Tibial nerve (tissue), 4 donors: ENCODE measurements at regions not wholly inside any gene's neighbourhood (a gene's known extent, or its start where the extent isn't known, plus 50 kb on each side); places are given as distances from the start of the nearest gene placed in this dataset.

Experiments used
- DNase-seq, 2 donors: peaks; one replicate each; pipeline ENCODE4 v3.0.0-alpha.2; 2019; ENCODE audit warnings: low spot score in 2 of 2
- H3K27ac ChIP-seq, 4 donors: fragments of 200-600 bp; sonication (generic) in 3 of 4; one replicate each; pipeline ENCODE4 v1.5.1; 2017 to 2019; ENCODE audit warnings: mild to moderate bottlenecking in 1 of 4
- H3K27me3 ChIP-seq, 2 donors: fragments of 200-600 bp; sonication (generic) in 1 of 2; one replicate each; pipeline versions ENCODE4 v1.5.1 to v1.6.0; 2017 to 2019
- H3K36me3 ChIP-seq, 3 donors: fragments of 200-600 bp; sonication (generic); one replicate each; pipeline ENCODE4 v1.5.1; 2018 to 2019
- H3K4me1 ChIP-seq, 4 donors: fragments of 200-600 bp; sonication (generic) in 3 of 4; one replicate each; pipeline ENCODE4 v1.5.1; 2017 to 2019
- H3K4me3 ChIP-seq, 4 donors: fragments of 200-600 bp; sonication (generic) in 3 of 4; one replicate each; pipeline ENCODE4 v1.5.1; 2017 to 2019; ENCODE audit warnings: mild to moderate bottlenecking in 1 of 4, moderate library complexity in 1 of 4
- H3K9me3 ChIP-seq, 4 donors: fragments of 200-600 bp; sonication (generic) in 3 of 4; one replicate each; pipeline ENCODE4 v1.5.1; 2017 to 2019
- CTCF ChIP-seq, 5 experiments: fragments of 200-600 bp in 3 of 5; fragments of 450-650 bp in 2 of 5; sonication (generic) in 3 of 5; IDR thresholded peaks; one replicate each; pipeline ENCODE4 v1.5.1; 2016 to 2019; ENCODE audit warnings: antibody characterized with exemption in 5 of 5, mild to moderate bottlenecking in 3 of 5, moderate library complexity in 2 of 5
- EP300 ChIP-seq, 2 donors: sonication (generic); formaldehyde crosslinking; IDR thresholded peaks; one replicate each; pipeline ENCODE4 v1.6.1; 2017; ENCODE audit warnings: antibody characterized with exemption in 2 of 2, mild to moderate bottlenecking in 1 of 2
- POLR2A ChIP-seq, 2 donors: fragments of 450-650 bp; IDR thresholded peaks; one replicate each; pipeline ENCODE4 v1.6.1; 2017; ENCODE audit warnings: antibody characterized with exemption in 2 of 2, mild to moderate bottlenecking in 2 of 2, moderate library complexity in 2 of 2
- WGBS, 2 donors: methylation state at CpG; one replicate each; pipeline ENCODE4 v1.1.5; 2018; 5-methylcytosine and 5-hydroxymethylcytosine counted together

- H3K9me3 ChIP-seq = no peaks in the 10 kb centered on the region
- no peaks in the 10 kb centered on the region for H3K36me3 ChIP-seq
- no peaks in the 10 kb centered on the region for H3K4me1 ChIP-seq
- 18 to 34% methylated on average over 3 of the region's 3 CpGs for WGBS, 2 donors
- DNase-seq = no peak
- H3K27ac ChIP-seq = no peak overlapping the region
- H3K4me3 ChIP-seq = no peak overlapping the region
- H3K27me3 ChIP-seq = no peaks in the 10 kb centered on the region
- no peak for TF ChIP-seq EP300 (IDR thresholded peaks at IDR 0.05)
- no peak for TF ChIP-seq POLR2A (IDR thresholded peaks at IDR 0.05)
- TF ChIP-seq CTCF (IDR thresholded peaks at IDR 0.05) = no peak
Measured at GRCh38 chr15:46315434-46315833, 680.6 kb downstream of the SQOR start.

DNA sequence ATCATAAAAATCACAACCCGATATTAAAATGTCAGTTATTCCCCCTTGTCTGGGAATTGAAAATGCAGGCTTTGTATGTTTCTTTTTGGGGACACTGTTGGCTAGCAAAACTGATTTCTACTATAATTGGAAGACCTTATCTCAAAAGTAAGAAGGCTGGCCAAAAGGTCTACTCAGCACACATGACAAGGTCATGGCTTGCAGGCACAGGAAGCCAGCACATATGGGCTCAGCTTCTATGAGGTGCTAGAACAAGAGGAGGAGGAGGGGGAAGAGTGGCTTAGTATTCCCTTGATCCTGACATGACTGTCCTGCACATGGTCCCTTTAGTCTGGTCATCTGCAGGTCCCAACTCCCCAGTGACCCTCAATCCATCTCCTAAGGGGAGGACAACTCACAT, 681.2 kb downstream of the SQOR start:
- Histone ChIP-seq H3K4me1 (no peaks in the 10 kb centered on the region), H3K27ac (no peak overlapping the region), H3K36me3 (no peaks in the 10 kb centered on the region), H3K9me3 (no peaks in the 10 kb centered on the region), H3K27me3 (no peaks in the 10 kb centered on the region), H3K4me3 (no peak overlapping the region)
- no peak for TF ChIP-seq POLR2A (IDR thresholded peaks at IDR 0.05)
- no peak for TF ChIP-seq EP300 (IDR thresholded peaks at IDR 0.05)
- WGBS, 2 donors = 49 to 50% methylated on average over 1 of the region's 1 CpG
- DNase-seq = no peak

- no peak for DNase-seq
- no peak overlapping the region for H3K4me3 ChIP-seq
- H3K4me1 ChIP-seq = no peaks in the 10 kb centered on the region
- H3K27ac ChIP-seq = no peak overlapping the region
- TF ChIP-seq POLR2A (IDR thresholded peaks at IDR 0.05) (no peak), EP300 (IDR thresholded peaks at IDR 0.05) (no peak), CTCF (IDR thresholded peaks at IDR 0.05) (no peak)
- no peaks in the 10 kb centered on the region for H3K27me3 ChIP-seq
- 86 to 88% methylated on average over 2 of the region's 2 CpGs for WGBS, 2 donors
- H3K36me3 ChIP-seq = no peaks in the 10 kb centered on the region
- no peaks in the 10 kb centered on the region for H3K9me3 ChIP-seq
Measured at GRCh38 chr15:46317029-46317428, 682.2 kb downstream of the SQOR start.

DNA sequence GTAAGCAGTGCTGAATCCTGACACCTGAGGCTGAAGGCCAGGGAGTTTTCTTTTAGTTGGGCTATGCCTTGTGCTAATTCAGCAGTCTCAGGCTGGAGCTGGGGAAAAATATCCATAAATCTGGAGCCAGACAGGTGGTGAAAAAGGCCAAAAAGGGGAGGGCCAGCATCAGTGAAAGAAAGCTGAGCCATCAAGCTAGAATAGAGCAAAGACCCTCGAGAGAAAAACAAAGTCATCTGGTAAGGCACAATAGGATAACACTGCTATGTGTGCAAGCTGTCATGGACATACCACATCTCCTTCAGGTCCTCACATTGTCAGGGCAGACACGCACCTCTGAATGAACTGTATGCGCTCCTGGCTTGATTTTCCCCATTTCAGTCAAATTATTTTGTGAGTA, 687.9 kb downstream of the SQOR start:
- Histone ChIP-seq H3K4me1 (no peaks in the 10 kb centered on the region), H3K27ac (no peak overlapping the region), H3K27me3 (no peaks in the 10 kb centered on the region), H3K9me3 (no peaks in the 10 kb centered on the region), H3K4me3 (no peak overlapping the region), H3K36me3 (no peaks in the 10 kb centered on the region)
- TF ChIP-seq POLR2A (IDR thresholded peaks at IDR 0.05) (no peak), EP300 (IDR thresholded peaks at IDR 0.05) (no peak), CTCF (IDR thresholded peaks at IDR 0.05) (no peak)
- 76 to 84% methylated on average over 3 of the region's 3 CpGs for WGBS, 2 donors
- DNase-seq = no peak

DNA sequence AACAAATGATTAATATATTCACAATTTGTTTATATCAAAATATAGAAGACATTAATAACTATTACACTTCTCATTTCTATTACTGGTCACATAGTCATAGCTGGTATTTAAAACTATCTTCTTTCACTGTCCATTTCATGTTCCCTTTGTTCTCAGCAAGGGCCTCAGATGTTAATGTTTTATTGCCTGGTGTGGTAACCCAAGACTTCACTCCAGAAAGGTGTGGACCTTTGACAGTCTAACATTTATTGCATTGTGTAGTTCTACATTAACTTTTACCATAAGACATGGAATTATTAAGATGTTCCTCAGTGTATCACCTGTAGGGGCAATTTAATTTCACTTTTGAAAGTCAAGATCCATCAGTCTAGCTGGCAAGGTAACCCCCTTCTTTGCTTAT, 691.3 kb downstream of the SQOR start:
- Histone ChIP-seq H3K36me3 (no peaks in the 10 kb centered on the region), H3K4me3 (no peak overlapping the region), H3K4me1 (no peaks in the 10 kb centered on the region), H3K27ac (no peak overlapping the region), H3K9me3 (no peaks in the 10 kb centered on the region), H3K27me3 (no peaks in the 10 kb centered on the region)
- TF ChIP-seq EP300 (IDR thresholded peaks at IDR 0.05) (no peak), POLR2A (IDR thresholded peaks at IDR 0.05) (no peak), CTCF (IDR thresholded peaks at IDR 0.05) (no peak)
- DNase-seq = no peak

DNA sequence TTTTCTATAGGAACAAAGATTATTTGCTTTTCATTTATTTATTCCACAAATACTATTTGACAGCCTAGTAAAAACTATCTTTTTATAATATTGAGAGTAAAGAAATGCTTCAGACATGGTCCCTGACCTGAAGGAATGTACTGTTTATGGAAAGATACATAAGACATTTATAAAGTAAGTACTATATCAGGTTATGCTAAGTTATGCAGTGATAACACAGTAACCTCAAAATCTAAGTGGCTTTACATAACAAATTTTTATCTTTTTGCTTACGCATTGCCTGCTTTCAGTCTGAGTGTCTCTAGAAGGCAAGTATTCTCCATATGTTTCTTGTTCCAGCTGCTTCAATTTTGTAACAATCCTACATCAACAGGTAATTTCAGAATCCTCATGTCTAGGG, 694.0 kb downstream of the SQOR start:
- no peaks in the 10 kb centered on the region for H3K9me3 ChIP-seq
- no peak for DNase-seq
- no peak overlapping the region for H3K27ac ChIP-seq
- no peaks in the 10 kb centered on the region for H3K36me3 ChIP-seq
- 92 to 93% methylated on average over 1 of the region's 1 CpG for WGBS, 2 donors
- H3K4me3 ChIP-seq = no peak overlapping the region
- no peaks in the 10 kb centered on the region for H3K4me1 ChIP-seq
- no peaks in the 10 kb centered on the region for H3K27me3 ChIP-seq
- no peak for TF ChIP-seq CTCF (IDR thresholded peaks at IDR 0.05)
- no peak for TF ChIP-seq EP300 (IDR thresholded peaks at IDR 0.05)
- no peak for TF ChIP-seq POLR2A (IDR thresholded peaks at IDR 0.05)
